GM06990 (cell line): ENCODE measurements at regions not wholly inside any gene's neighbourhood (a gene's known extent, or its start where the extent isn't known, plus 50 kb on each side); places are given as distances from the start of the nearest gene placed in this dataset.
"Not testable (repeated sequence)": the region's sequence is repeated elsewhere in the genome, so short reads cannot be mapped to it uniquely, and the experiment has no call there.

Source experiments
- DNase-seq: peaks from one replicate; pipeline ENCODE4 v3.0.0-alpha.2; 2011; ENCODE audit not compliant: insufficient read length; ENCODE audit errors: extremely low read depth
- H3K27me3 ChIP-seq: replicated peaks from 2 replicates; pipeline ENCODE4 v1.6.0; 2011; ENCODE audit warnings: low read length; ENCODE audit not compliant: control insufficient read depth, insufficient read depth
- H3K36me3 ChIP-seq: 2 replicates; pipeline ENCODE4 v1.5.1; 2011; ENCODE audit warnings: low read length; ENCODE audit not compliant: control insufficient read depth, insufficient read depth
- H3K4me3 ChIP-seq: replicated peaks from 2 replicates; pipeline ENCODE4 v1.5.1; 2011; ENCODE audit warnings: low read depth, mild to moderate bottlenecking, control low read depth, low read length
- CTCF ChIP-seq: IDR thresholded peaks from 2 replicates; pipeline ENCODE4 v1.5.1; 2011; ENCODE audit warnings: low read length, control low read depth, mild to moderate bottlenecking, inconsistent platforms; ENCODE audit not compliant: insufficient read depth, poor library complexity, severe bottlenecking

GRCh38 chr2:16727256-16727655 lies 61.6 kb upstream of the CYRIA start:
- H3K27me3 ChIP-seq = no peaks in the 10 kb centered on the region
- no peak for DNase-seq
- H3K36me3 ChIP-seq = no peaks in the 10 kb centered on the region
- no peak for TF ChIP-seq CTCF
- no peak overlapping the region for H3K4me3 ChIP-seq

- H3K36me3 ChIP-seq = no peaks in the 10 kb centered on the region
- no peak for DNase-seq
- H3K4me3 ChIP-seq = no peak overlapping the region
- no peaks in the 10 kb centered on the region for H3K27me3 ChIP-seq
- no peak for TF ChIP-seq CTCF
Measured at GRCh38 chr2:16726577-16726976, 60.9 kb upstream of the CYRIA start.

- no peak for TF ChIP-seq CTCF
- Histone ChIP-seq H3K27me3 (no peaks in the 10 kb centered on the region; the same call in 1 of the 2 replicates), H3K4me3 (no peak overlapping the region), H3K36me3 (no peaks in the 10 kb centered on the region)
- no peak for DNase-seq
Measured at GRCh38 chr2:16726147-16726546, 60.5 kb upstream of the CYRIA start.

GRCh38 chr2:16725549-16725948 lies 59.9 kb upstream of the CYRIA start:
- no peaks in the 10 kb centered on the region; the same call in 1 of the 2 replicates for H3K27me3 ChIP-seq
- no peak overlapping the region for H3K4me3 ChIP-seq
- DNase-seq = no peak
- no peaks in the 10 kb centered on the region for H3K36me3 ChIP-seq
- no peak for TF ChIP-seq CTCF

GRCh38 chr2:16722677-16723076 lies 57.0 kb upstream of the CYRIA start:
- Histone ChIP-seq H3K36me3 (no peaks in the 10 kb centered on the region), H3K27me3 (no peaks in the 10 kb centered on the region; the same call in 1 of the 2 replicates), H3K4me3 (no peak overlapping the region)
- peak; percentile 13 for TF ChIP-seq CTCF
- no peak for DNase-seq

GRCh38 chr2:16722126-16722525 lies 56.5 kb upstream of the CYRIA start:
- DNase-seq = no peak
- Histone ChIP-seq H3K36me3 (no peaks in the 10 kb centered on the region), H3K4me3 (no peak overlapping the region), H3K27me3 (no peaks in the 10 kb centered on the region; the same call in 1 of the 2 replicates)
- no peak for TF ChIP-seq CTCF

GRCh38 chr2:16721529-16721928 lies 55.9 kb upstream of the CYRIA start:
- not testable (repeated sequence) for DNase-seq, H3K4me3 ChIP-seq, H3K27me3 ChIP-seq, H3K36me3 ChIP-seq

GRCh38 chr2:16720737-16721136 lies 55.1 kb upstream of the CYRIA start:
- not testable (repeated sequence) for H3K36me3 ChIP-seq, H3K27me3 ChIP-seq, DNase-seq, H3K4me3 ChIP-seq
